ENCODE measurements at regions not wholly inside any gene's neighbourhood (a gene's known extent, or its start where the extent isn't known, plus 50 kb on each side); places are given as distances from the start of the nearest gene placed in this dataset.

DNA sequence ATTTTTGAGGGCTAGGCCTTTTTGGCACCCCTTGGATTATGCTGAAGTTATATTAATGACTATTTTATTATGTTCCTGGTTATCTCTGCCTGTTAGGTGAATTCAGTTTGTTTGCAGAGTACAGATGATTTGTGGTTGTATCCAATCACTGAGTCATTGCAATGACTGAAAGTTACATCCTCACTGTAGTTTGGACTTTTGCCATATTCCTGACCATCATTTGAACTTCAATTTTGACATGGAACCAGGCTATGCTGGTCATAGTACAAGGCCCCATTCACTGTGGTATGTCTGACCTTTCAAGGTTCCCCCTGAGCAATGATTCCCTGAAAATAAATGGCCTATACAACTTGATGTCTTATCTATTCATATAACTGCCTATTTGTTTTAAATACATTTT is 621.0 kb downstream of the CCER1 start:
- no peak overlapping the region for H3K4me3 ChIP-seq
- ATAC-seq, result no peak
- H3K27me3 ChIP-seq, result no peaks in the 10 kb centered on the region
- H3K9me3 ChIP-seq, result no peaks in the 10 kb centered on the region
- H3K27ac ChIP-seq, result no peak overlapping the region
- no peaks in the 10 kb centered on the region for H3K36me3 ChIP-seq
- H3K4me1 ChIP-seq, result no peaks in the 10 kb centered on the region
- TF ChIP-seq CTCF (IDR thresholded peaks at IDR 0.05), result no peak
- no peak for TF ChIP-seq POLR2AphosphoS5 (IDR thresholded peaks at IDR 0.05)
- no peak for TF ChIP-seq EP300 (IDR thresholded peaks at IDR 0.05)
- no peak for TF ChIP-seq POLR2A (IDR thresholded peaks at IDR 0.05)

GRCh38 chr12:90333424-90333823 is 621.6 kb downstream of the CCER1 start:
- Histone ChIP-seq H3K4me1 (no peaks in the 10 kb centered on the region), H3K9me3 (no peaks in the 10 kb centered on the region), H3K4me3 (no peak overlapping the region), H3K27ac (no peak overlapping the region), H3K36me3 (no peaks in the 10 kb centered on the region), H3K27me3 (no peaks in the 10 kb centered on the region)
- no peak for ATAC-seq
- TF ChIP-seq POLR2AphosphoS5 (IDR thresholded peaks at IDR 0.05), result no peak
- no peak for TF ChIP-seq CTCF (IDR thresholded peaks at IDR 0.05)
- TF ChIP-seq POLR2A (IDR thresholded peaks at IDR 0.05), result no peak
- TF ChIP-seq EP300 (IDR thresholded peaks at IDR 0.05), result no peak
- WGBS, 2 donors (ENCODE audit: low coverage in 1 of 2), result 56 to 68% methylated on average over 2 of the region's 2 CpGs

DNA sequence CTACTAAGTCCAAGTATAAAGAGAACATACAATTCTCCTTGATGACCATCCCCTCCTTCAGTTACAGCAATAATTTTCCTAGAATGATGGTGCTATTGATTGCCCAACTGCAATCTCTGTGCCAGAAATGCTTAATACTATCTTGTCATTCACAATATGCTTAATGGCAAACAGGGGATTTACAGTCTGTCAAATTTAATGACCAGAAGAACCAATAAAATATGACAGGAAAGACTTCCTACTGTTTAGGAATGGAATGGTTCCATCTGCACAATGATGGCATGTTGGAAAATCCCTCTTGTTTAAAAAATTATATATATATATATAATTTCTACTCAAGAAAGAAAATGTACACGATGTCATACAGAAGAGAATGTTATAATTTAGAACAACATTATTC is 623.2 kb downstream of the CCER1 start:
- TF ChIP-seq POLR2A (IDR thresholded peaks at IDR 0.05), result no peak
- no peak for TF ChIP-seq CTCF (IDR thresholded peaks at IDR 0.05)
- TF ChIP-seq POLR2AphosphoS5 (IDR thresholded peaks at IDR 0.05), result no peak
- no peak for TF ChIP-seq EP300 (IDR thresholded peaks at IDR 0.05)
- no peak overlapping the region for H3K27ac ChIP-seq
- H3K4me1 ChIP-seq, result no peaks in the 10 kb centered on the region
- no peak for ATAC-seq
- H3K9me3 ChIP-seq, result no peaks in the 10 kb centered on the region
- 83 to 94% methylated on average over 1 of the region's 1 CpG for WGBS, 2 donors (ENCODE audit: low coverage in 1 of 2)
- H3K36me3 ChIP-seq, result no peaks in the 10 kb centered on the region
- no peaks in the 10 kb centered on the region for H3K27me3 ChIP-seq
- H3K4me3 ChIP-seq, result no peak overlapping the region

DNA sequence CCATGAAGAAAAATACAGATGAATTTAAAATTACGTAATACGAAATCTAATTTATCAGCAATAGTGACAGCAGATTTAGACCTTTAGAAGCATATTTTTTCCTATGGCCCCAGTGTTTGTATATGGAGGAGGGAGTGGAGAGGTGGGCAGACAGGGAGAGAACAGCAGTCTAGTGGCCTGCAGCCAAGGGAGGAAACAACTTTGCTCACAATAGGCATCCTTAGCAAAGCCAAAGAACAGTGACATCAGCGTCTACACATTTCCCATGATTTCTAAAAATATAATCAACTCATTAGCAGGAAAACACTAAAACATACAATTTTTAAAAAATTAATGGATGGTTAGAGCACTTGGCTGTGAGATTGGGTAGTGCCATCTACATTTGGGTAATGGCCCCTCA is 622.6 kb upstream of the ATP2B1 start:
- no peaks in the 10 kb centered on the region for H3K9me3 ChIP-seq
- no peaks in the 10 kb centered on the region for H3K27me3 ChIP-seq
- H3K27ac ChIP-seq, result no peak overlapping the region
- 78 to 83% methylated on average over 3 of the region's 3 CpGs for WGBS, 2 donors (ENCODE audit: low coverage in 1 of 2)
- no peaks in the 10 kb centered on the region for H3K36me3 ChIP-seq
- H3K4me1 ChIP-seq, result no peaks in the 10 kb centered on the region
- TF ChIP-seq CTCF (IDR thresholded peaks at IDR 0.05) (no peak), POLR2A (IDR thresholded peaks at IDR 0.05) (no peak), POLR2AphosphoS5 (IDR thresholded peaks at IDR 0.05) (no peak), EP300 (IDR thresholded peaks at IDR 0.05) (no peak)
- no peak for ATAC-seq
- H3K4me3 ChIP-seq, result no peak overlapping the region

DNA sequence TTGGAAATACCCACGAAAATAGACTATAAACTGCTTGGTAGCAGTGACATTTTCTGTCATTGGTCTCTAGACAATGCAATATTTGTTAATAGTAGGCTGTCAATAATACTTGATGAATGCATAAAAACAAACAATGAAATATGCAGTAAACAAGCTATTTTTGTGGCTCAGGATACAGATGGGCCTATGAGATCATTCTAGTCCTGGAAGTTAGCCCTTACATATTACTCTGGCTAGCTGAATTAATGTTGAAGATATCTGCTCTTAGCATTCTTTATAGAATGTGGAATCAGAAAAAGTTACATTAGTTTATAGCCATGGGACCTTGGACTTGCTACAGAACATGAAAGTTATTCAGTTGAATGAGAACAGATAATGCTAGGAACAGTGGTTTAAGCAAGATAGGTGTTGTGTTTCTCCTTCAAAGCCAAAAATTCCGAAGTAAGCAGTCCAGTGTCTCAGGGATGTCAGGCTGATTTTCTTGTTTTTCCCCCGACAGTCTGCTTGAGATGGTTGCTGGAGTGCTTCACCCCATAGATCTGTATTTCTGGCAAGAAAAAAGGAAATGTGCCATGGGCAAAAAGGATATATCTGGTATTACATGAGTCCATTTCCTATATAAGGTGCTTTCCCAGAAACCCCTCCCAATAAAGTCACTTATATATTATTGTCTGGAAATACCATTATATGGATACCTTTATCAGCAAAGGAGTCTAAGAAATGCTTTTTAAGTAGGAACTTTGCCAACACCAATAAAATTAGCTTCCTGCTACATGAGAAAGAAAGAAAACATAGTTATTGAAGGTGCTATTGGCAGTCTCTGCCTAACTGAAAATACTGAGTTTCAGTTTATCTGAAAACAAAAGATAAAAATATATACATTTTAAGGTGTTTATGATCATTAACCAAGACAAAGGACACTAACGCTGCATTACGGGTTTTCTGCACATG is 619.4 kb upstream of the ATP2B1 start:
- H3K4me3 ChIP-seq, result no peak overlapping the region
- ATAC-seq, result no peak
- WGBS, 2 donors (ENCODE audit: low coverage in 1 of 2), result 80 to 89% methylated on average over 4 to 5 of the region's 5 CpGs

More for the DNA sequence above, 619.4 kb upstream of the ATP2B1 start:
- no peaks in the 10 kb centered on the region for H3K9me3 ChIP-seq
- no peaks in the 10 kb centered on the region for H3K4me1 ChIP-seq
- TF ChIP-seq CTCF (IDR thresholded peaks at IDR 0.05), result no peak
- no peak for TF ChIP-seq POLR2A (IDR thresholded peaks at IDR 0.05)
- no peak for TF ChIP-seq POLR2AphosphoS5 (IDR thresholded peaks at IDR 0.05)
- no peaks in the 10 kb centered on the region for H3K36me3 ChIP-seq
- no peaks in the 10 kb centered on the region for H3K27me3 ChIP-seq
- no peak overlapping the region for H3K27ac ChIP-seq

Measured in gastroesophageal sphincter (tissue), 4 donors.